Pancreas (tissue), 10 donors: ENCODE measurements at regions not wholly inside any gene's neighbourhood (a gene's known extent, or its start where the extent isn't known, plus 50 kb on each side); places are given as distances from the start of the nearest gene placed in this dataset.

Experiments used
- ATAC-seq, 4 donors: fragments of 200-7000 bp; cut with Tn5 transposase; one replicate each; pipeline versions ENCODE4 v1.8.0 to v1.9.1; 2020; ENCODE audit warnings: mild to moderate bottlenecking in 4 of 4, moderate library complexity in 4 of 4
- DNase-seq, 6 donors: peaks; one replicate each; pipeline ENCODE4 v3.0.0-alpha.2; 2020
- FAIRE-seq: peaks from 2 replicates; lab custom pipeline; 2012; peaks lifted over from hg19 to GRCh38; lab: Jason Lieb, UNC
- H3K27ac ChIP-seq, 4 donors: fragments of 200-600 bp; sonication (generic); 1 replicate in 3 of 4; 2 replicates in 1 of 4; pipeline versions ENCODE4 v1.5.0 to v1.8.0; 2020
- H3K27me3 ChIP-seq, 4 donors: fragments of 200-600 bp; one replicate each; pipeline ENCODE4 v1.8.0; 2021
- H3K36me3 ChIP-seq, 3 donors: fragments of 200-600 bp; sonication (generic) in 1 of 3; one replicate each; pipeline versions ENCODE4 v1.5.0 to v1.8.0; 2020 to 2021
- H3K4me1 ChIP-seq, 3 donors: fragments of 200-600 bp; one replicate each; pipeline ENCODE4 v1.8.0; 2021
- H3K4me3 ChIP-seq, 4 donors: fragments of 200-600 bp; sonication (generic) in 2 of 4; one replicate each; pipeline versions ENCODE4 v1.5.0 to v1.8.0; 2020 to 2021
- H3K9me3 ChIP-seq, 4 donors: fragments of 200-600 bp; one replicate each; pipeline ENCODE4 v1.8.0; 2021
- WGBS, 2 donors: extraction: QIAGEN DNeasy Blood & Tissue Kit; methylation state at CpG; one replicate each; pipeline ENCODE4 v1.1.7; 2013; 5-methylcytosine and 5-hydroxymethylcytosine counted together
- intact Hi-C, 3 donors: fragments of 100-400 bp; cut with DNase I; formaldehyde crosslinking; loops; one replicate each; pipeline versions ENCODE4 v1.11.1 to v1.14.2; 2022
- TF ChIP-seq, protein P1 (sequence below), 4 donors: fragments of 200-600 bp; sonication (generic) in 3 of 4; IDR thresholded peaks; one replicate each; pipeline versions ENCODE4 v1.5.0 to v1.8.0; 2021; ENCODE audit warnings: antibody characterized with exemption in 4 of 4
- donor health status: healthy with polysubstance abuse.
- donor health status: DM: no; HTN: no; CAD: no; lungs with moderate emphysema.
- donor health status: DM: no; HTN: no; CAD: no.
- donor health status: control.
- donor health status: control.
- donor health status: Bipolar disorder and iron deficiency.
- donor health status: DM: yes; HTN: yes; CAD: no.
- donor health status: DM: no; HTN: no; CAD: no.
- donor health status: DM: no; HTN: no; CAD: no.
- donor health status: DM: yes; HTN: yes; CAD: no.

DNA sequence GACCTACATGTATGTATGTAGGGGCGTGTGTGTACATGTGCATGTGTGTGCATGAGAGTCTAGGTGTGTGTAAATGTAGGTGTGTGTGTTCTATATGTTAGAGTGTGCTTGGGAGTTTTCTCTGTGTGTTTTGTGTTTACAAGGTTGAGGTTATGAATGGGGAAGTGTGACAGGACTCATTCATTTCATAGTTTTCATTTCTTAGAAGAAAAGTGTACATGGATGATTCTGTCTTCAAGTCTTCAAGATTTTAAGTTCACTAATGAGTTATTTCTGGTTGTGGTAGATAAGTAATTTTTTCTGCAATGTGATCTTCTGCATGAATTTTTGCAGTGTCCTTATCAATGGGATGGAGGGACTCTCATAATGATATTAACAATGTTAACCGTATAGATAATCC is 118.2 kb upstream of the SLC10A2 start:
- Histone ChIP-seq H3K36me3 (no peaks in the 10 kb centered on the region), H3K4me1 (no peaks in the 10 kb centered on the region), H3K4me3 (no peak overlapping the region), H3K27ac (no peak overlapping the region), H3K27me3 (no peaks in the 10 kb centered on the region), H3K9me3 (no peaks in the 10 kb centered on the region)
- DNase-seq, result no peak
- intact Hi-C loops, result no loop called here
- no peak for FAIRE-seq
- no peak for ATAC-seq
- WGBS, 2 donors, result 58 to 83% methylated on average over 2 of the region's 2 CpGs
- TF ChIP-seq, protein P1, sequence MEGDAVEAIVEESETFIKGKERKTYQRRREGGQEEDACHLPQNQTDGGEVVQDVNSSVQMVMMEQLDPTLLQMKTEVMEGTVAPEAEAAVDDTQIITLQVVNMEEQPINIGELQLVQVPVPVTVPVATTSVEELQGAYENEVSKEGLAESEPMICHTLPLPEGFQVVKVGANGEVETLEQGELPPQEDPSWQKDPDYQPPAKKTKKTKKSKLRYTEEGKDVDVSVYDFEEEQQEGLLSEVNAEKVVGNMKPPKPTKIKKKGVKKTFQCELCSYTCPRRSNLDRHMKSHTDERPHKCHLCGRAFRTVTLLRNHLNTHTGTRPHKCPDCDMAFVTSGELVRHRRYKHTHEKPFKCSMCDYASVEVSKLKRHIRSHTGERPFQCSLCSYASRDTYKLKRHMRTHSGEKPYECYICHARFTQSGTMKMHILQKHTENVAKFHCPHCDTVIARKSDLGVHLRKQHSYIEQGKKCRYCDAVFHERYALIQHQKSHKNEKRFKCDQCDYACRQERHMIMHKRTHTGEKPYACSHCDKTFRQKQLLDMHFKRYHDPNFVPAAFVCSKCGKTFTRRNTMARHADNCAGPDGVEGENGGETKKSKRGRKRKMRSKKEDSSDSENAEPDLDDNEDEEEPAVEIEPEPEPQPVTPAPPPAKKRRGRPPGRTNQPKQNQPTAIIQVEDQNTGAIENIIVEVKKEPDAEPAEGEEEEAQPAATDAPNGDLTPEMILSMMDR (IDR thresholded peaks at IDR 0.05), result no peak

DNA sequence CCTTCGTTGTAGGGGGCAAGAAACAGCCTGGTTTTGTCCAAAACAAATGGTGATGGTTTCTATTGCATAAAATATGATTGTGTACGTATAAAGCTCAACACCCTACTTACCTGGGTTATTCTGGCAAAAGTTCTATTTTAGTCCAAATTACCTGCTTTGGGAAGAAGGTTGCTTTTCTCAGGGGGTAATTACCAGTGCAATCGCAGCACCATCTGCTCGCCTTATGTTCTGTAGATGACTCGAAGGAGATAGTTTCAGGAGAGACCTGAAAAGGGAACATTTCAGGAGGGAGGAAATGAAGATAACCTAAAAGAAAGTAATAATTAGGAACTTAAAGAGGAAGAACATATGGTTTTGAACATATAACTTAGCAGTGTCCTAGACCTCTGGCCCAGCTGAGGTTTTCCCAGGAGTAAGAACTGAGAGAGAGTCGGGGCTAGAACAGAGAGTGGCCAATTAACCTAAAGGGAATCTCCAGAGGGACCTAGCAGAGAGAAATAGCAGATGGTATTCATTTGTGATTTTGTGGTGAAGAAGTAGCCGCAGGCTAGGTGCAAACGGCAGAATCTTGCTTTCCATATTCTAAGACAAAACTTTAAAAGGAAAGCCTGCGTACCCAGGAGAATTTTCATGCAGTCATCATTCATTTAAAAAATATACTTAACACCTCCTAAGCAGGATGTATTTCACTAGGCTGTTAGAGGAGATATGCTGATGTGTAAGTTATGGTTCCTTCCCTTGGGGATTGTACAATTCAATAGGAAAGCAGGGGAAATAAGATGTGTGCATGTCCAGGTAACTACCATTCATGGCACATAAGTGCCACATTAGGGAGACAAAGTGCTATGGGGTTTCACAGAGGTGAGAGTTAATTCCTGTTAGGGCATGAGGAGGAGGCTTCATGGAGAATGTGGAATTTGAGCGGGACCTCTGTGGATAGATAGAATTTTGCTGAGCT is 113.0 kb upstream of the SLC10A2 start:
- H3K27ac ChIP-seq, result no peak overlapping the region
- DNase-seq (no peak), FAIRE-seq (no peak), ATAC-seq (no peak)
- 62 to 67% methylated on average over 10 of the region's 10 CpGs for WGBS, 2 donors
- H3K4me1 ChIP-seq, result no peaks in the 10 kb centered on the region
- no peaks in the 10 kb centered on the region for H3K9me3 ChIP-seq
- no peak overlapping the region for H3K4me3 ChIP-seq
- intact Hi-C loops, result no loop called here
- no peaks in the 10 kb centered on the region for H3K36me3 ChIP-seq
- TF ChIP-seq, protein P1 (IDR thresholded peaks at IDR 0.05), result no peak
- no peaks in the 10 kb centered on the region for H3K27me3 ChIP-seq

DNA sequence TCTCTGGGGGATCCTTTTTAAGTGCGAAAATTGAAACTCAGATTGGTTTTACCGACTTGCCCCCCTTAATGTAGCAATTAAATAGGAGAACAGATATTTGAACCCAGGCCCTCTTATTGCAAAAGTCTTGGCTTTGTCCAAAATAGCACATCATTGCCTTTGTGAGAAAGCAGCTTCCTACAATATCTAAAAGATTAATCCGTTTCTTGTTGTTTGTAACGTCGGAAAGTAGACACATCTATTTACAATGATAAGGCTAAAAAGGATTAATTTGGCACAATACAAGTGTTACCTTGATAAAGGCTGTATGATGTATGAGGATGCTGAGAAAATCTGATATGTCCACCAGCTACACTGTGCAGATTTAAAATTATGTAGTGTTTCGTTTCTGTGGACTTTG is 108.7 kb upstream of the SLC10A2 start:
- H3K4me3 ChIP-seq, result no peak overlapping the region
- WGBS, 2 donors, result 58 to 71% methylated on average over 6 of the region's 6 CpGs
- no peaks in the 10 kb centered on the region for H3K27me3 ChIP-seq
- no peak for FAIRE-seq
- ATAC-seq, result no peak
- no peaks in the 10 kb centered on the region for H3K36me3 ChIP-seq
- TF ChIP-seq, protein P1 (IDR thresholded peaks at IDR 0.05), result no peak
- H3K9me3 ChIP-seq, result no peaks in the 10 kb centered on the region
- DNase-seq, result no peak
- H3K27ac ChIP-seq, result no peak overlapping the region
- H3K4me1 ChIP-seq, result no peaks in the 10 kb centered on the region
- intact Hi-C loops, result no loop called here

DNA sequence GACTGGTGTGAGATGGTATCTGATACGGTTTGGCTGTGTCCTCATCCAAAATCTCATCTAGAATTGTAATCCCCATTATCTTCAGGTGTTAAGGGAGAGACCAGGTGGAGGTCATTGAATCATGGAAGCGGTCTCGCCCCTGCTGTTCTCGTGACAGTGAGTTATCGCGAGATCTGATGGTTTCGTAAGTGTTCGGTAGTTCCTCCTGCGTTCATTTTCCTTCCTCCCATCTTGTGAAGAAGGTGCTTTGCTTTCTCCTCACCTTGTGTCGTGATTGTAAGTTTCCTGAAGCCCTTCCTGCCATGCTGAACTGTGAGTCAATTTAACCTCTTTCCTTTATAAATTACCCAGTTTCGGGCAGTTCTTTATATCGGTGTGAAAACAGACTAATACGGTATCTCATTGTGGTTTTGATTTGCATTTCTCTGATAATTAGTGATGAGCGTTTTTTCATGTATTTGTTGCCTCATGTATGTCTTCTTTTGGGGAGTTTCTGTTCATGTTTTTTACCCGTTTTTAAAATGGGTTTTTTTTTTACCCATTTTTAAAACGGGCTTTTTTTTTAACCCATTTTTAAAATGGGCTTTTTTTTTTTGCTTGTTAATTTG is 102.8 kb upstream of the SLC10A2 start:
- 72 to 85% methylated on average over 16 of the region's 16 CpGs for WGBS, 2 donors
- Histone ChIP-seq H3K27ac (no peak overlapping the region), H3K9me3 (no peaks in the 10 kb centered on the region), H3K27me3 (no peaks in the 10 kb centered on the region), H3K36me3 (no peaks in the 10 kb centered on the region), H3K4me3 (no peak overlapping the region), H3K4me1 (no peaks in the 10 kb centered on the region)
- intact Hi-C loops, result no loop called here
- TF ChIP-seq, protein P1 (IDR thresholded peaks at IDR 0.05), result no peak
- ATAC-seq (no peak), DNase-seq (no peak), FAIRE-seq (no peak)

DNA sequence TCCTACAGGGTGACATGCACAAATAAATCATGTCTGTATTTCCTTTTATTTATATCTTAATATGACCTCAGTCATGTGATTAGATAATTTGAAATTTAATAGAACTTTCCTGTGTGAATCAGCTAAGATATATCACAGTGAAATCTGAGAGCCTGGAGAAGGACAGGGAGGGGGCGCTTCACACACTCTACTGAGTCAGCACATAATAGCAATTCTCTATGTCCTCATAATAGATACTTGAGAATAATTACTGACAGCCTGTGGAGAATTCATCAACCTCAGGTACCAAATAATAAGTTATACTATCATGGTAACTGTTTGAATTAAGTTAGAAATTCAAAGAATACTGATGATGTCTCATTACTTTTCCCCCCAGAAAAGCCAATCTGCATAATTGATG is 98.0 kb upstream of the SLC10A2 start:
- H3K36me3 ChIP-seq, result no peaks in the 10 kb centered on the region
- H3K27ac ChIP-seq, result no peak overlapping the region
- H3K27me3 ChIP-seq, result no peaks in the 10 kb centered on the region
- H3K9me3 ChIP-seq, result no peaks in the 10 kb centered on the region
- ATAC-seq (no peak), FAIRE-seq (no peak), DNase-seq (no peak)
- intact Hi-C loops, result no loop called here
- TF ChIP-seq, protein P1 (IDR thresholded peaks at IDR 0.05), result no peak
- no peak overlapping the region for H3K4me3 ChIP-seq
- H3K4me1 ChIP-seq, result no peaks in the 10 kb centered on the region
- 61 to 70% methylated on average over 1 of the region's 1 CpG for WGBS, 2 donors
